ENCODE measurements at regions not wholly inside any gene's neighbourhood (a gene's known extent, or its start where the extent isn't known, plus 50 kb on each side); places are given as distances from the start of the nearest gene placed in this dataset.

DNA sequence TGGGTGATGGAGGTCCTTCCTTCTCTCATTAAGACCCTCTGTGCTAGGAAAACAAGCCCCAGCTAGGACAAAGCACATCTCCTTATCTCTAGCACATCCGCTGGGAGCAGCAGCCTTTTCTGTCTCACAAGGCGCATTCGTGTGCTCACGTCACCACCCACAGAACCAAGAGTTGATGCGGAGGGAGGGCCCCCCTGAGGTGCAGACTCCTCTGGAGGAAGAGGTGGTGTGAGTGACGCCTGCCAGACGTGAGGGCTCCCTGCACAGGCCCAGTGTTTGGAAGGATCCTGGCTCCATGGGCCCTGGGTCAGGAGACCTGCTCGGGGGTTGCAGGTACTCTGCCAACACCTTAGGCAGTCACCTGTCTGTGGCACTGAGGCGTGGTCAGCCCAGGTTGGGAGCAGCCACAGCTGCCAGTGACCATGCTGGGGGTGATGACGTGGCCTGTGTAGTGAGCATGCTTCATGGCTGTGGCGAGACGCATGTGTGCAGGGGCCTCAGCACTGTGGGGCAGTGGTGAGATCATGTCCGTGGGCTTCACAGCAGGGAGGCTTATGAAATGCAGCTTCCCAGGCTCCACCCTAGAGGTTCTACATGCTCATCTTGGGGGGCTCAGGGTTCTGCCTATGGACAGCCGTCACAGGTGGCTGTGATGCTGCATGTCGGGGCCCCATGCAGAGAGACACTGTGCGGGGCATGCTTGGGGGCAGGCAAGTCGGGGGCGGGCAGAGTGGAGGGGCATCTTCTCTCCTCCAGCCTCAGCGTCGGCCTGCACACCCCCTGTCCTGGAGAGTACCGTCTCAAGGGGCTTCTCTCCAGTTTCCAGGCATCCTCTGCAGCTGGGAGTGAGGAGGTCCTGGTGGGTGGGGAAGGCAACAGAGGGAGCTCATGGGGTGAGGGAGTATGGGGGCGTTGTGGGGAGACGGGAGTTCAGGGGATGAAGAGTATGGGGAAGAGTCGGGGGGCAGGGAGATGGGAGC is 56.2 kb upstream of the DPYSL4 start:
- H3K4me3 ChIP-seq (ENCODE audit: control extremely low read depth in 1 of 5, extremely low read depth in 1 of 5, insufficient read depth in 1 of 5, low read depth in 2 of 5, low read length in 4 of 5) = no peak overlapping the region
- H3K9me3 ChIP-seq (ENCODE audit: control extremely low read depth in 1 of 3, control insufficient read depth in 2 of 3, insufficient read depth in 1 of 3, low read length in 2 of 3) = peaks cover 0 to 13% (median 0%) of the 10 kb centered on the region in 3 donors
- no peaks in the 10 kb centered on the region for H3K36me3 ChIP-seq (replicated peaks in 1 of 2; ENCODE audit: control extremely low read depth in 1 of 2, control insufficient read depth in 1 of 2, extremely low read depth in 1 of 2, insufficient read depth in 2 of 2, low read length in 1 of 2)
- H3K4me1 ChIP-seq (ENCODE audit: control insufficient read depth in 2 of 2, insufficient read depth in 2 of 2, low read length in 2 of 2) = no peaks in the 10 kb centered on the region
- Mint-ChIP-seq H3K9me3 (ENCODE audit: insufficient read depth) (no peaks in the 10 kb centered on the region), H3K27me3 (peaks cover 14% of the 10 kb centered on the region), H3K27ac (no peak overlapping the region), H3K4me3 (no peak overlapping the region), H3K4me1 (no peaks in the 10 kb centered on the region)
- no peaks in the 10 kb centered on the region for H4K20me1 ChIP-seq (ENCODE audit: control insufficient read depth, insufficient read depth, low read length, poor library complexity, severe bottlenecking)
- H3K4me2 ChIP-seq (replicated peaks; ENCODE audit: low read depth, low read length, poor library complexity, severe bottlenecking) = no peak overlapping the region
- DNase-seq (no peak), ATAC-seq (ENCODE audit: low read depth) (no peak)
- H3K27me3 ChIP-seq (replicated peaks in 1 of 4; ENCODE audit: control extremely low read depth in 1 of 4, control insufficient read depth in 3 of 4, insufficient read depth in 4 of 4, low read length in 3 of 4) = peaks cover 0 to 8% (median 0%) of the 10 kb centered on the region in 4 experiments
- H2AFZ ChIP-seq (ENCODE audit: insufficient read depth, low read depth, low read length, poor library complexity, severe bottlenecking) = no peak overlapping the region
- no peaks in the 10 kb centered on the region for H3K79me2 ChIP-seq (ENCODE audit: control insufficient read depth, insufficient read depth, low read length)
- intact Hi-C loops (cut with micrococcal nuclease) = no loop called here
- CTCF ChIA-PET = interaction anchor here (0.7 kb wide), 1 partner anchor 16 kb away, joined by 3 read pairs; no protein-coding TSS in a partner anchor
- POLR2A ChIA-PET = no interaction called here
- WGBS (ENCODE audit: insufficient coverage) = 87% methylated on average over 19 of the region's 24 CpGs
- no peak overlapping the region for H3K9ac ChIP-seq (ENCODE audit: low read length)
- no peak overlapping the region for H3K27ac ChIP-seq (ENCODE audit: low read length in 2 of 2)
- no peak for TF ChIP-seq EZH2 (IDR thresholded peaks at IDR 0.05; ENCODE audit: borderline replicate concordance, insufficient read depth, low read depth, low read length, poor library complexity, severe bottlenecking)
- TF ChIP-seq, protein P1, sequence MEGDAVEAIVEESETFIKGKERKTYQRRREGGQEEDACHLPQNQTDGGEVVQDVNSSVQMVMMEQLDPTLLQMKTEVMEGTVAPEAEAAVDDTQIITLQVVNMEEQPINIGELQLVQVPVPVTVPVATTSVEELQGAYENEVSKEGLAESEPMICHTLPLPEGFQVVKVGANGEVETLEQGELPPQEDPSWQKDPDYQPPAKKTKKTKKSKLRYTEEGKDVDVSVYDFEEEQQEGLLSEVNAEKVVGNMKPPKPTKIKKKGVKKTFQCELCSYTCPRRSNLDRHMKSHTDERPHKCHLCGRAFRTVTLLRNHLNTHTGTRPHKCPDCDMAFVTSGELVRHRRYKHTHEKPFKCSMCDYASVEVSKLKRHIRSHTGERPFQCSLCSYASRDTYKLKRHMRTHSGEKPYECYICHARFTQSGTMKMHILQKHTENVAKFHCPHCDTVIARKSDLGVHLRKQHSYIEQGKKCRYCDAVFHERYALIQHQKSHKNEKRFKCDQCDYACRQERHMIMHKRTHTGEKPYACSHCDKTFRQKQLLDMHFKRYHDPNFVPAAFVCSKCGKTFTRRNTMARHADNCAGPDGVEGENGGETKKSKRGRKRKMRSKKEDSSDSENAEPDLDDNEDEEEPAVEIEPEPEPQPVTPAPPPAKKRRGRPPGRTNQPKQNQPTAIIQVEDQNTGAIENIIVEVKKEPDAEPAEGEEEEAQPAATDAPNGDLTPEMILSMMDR (IDR thresholded peaks at IDR 0.05) = no peak

All from B cell (primary cell).